ENCODE measurements at regions not wholly inside any gene's neighbourhood (a gene's known extent, or its start where the extent isn't known, plus 50 kb on each side); places are given as distances from the start of the nearest gene placed in this dataset.

DNA sequence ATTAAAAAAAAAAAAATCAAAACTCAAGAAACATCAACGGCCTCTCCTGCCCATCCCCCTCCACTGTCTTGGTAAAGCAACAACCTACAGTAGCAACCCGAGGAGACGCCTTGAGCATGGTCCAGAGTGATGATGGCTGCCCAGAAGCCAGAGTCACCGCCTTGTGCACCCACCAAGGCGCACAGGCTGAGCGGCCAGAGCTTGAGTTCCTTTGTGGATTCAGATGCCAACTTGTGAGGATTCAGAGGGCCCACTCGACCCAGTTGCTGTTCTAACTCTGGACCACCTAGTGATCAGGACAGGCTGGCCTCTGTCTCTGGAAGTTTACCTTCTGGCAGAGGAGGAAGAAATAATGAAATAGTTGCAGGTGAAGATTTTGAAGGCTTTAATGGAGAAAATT is 105.0 kb downstream of the PDCL3 start:
- no peak for TF ChIP-seq EZH2phosphoT487 (IDR thresholded peaks at IDR 0.05; ENCODE audit: borderline replicate concordance, low read length)
- TF ChIP-seq, protein P1, sequence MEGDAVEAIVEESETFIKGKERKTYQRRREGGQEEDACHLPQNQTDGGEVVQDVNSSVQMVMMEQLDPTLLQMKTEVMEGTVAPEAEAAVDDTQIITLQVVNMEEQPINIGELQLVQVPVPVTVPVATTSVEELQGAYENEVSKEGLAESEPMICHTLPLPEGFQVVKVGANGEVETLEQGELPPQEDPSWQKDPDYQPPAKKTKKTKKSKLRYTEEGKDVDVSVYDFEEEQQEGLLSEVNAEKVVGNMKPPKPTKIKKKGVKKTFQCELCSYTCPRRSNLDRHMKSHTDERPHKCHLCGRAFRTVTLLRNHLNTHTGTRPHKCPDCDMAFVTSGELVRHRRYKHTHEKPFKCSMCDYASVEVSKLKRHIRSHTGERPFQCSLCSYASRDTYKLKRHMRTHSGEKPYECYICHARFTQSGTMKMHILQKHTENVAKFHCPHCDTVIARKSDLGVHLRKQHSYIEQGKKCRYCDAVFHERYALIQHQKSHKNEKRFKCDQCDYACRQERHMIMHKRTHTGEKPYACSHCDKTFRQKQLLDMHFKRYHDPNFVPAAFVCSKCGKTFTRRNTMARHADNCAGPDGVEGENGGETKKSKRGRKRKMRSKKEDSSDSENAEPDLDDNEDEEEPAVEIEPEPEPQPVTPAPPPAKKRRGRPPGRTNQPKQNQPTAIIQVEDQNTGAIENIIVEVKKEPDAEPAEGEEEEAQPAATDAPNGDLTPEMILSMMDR (IDR thresholded peaks at IDR 0.05; ENCODE audit: low read depth, low read length, poor library complexity, severe bottlenecking), result no peak
- Histone ChIP-seq H4K20me1 (ENCODE audit: control insufficient read depth, insufficient read depth, low read depth, low read length) (no peaks in the 10 kb centered on the region), H3F3A (ENCODE audit: control insufficient read depth, insufficient read depth) (no peaks in the 10 kb centered on the region), H3K9me3 (ENCODE audit: control insufficient read depth, insufficient read depth, low read length) (no peaks in the 10 kb centered on the region), H3K9me2 (replicated peaks; ENCODE audit: control insufficient read depth, low read length) (no peaks in the 10 kb centered on the region), H3K27ac (ENCODE audit: low read depth, low read length) (no peak overlapping the region), H3K4me1 (ENCODE audit: control insufficient read depth, low read length) (no peaks in the 10 kb centered on the region), H3K36me3 (ENCODE audit: control insufficient read depth, low read length) (no peaks in the 10 kb centered on the region), H3K79me2 (ENCODE audit: control insufficient read depth, low read length) (no peaks in the 10 kb centered on the region), H3K27me3 (ENCODE audit: control insufficient read depth, low read length) (no peaks in the 10 kb centered on the region), H3K4me2 (ENCODE audit: low read length) (no peak overlapping the region), H3K4me3 (ENCODE audit: low read length) (no peak overlapping the region)

DNA sequence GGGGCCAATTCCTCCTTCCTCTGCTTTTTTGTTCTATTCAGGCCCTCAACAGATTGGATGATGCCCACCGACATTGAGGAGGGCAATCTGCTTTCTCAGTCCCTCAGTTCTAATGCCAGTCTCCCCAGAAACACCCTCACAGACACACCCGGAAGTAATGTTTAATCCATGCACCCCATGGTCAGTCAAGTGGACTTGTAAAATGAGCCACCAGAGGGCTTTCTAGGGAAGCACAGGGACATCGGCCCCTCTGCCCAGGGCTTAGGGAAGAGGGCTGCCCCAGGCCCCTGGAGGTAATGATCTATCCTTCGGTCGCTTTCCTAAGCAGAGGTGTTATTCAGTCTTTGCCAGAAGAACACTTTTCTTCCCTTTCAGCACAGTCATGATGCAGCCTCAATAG is 107.4 kb downstream of the PDCL3 start:
- Histone ChIP-seq H3K4me1 (ENCODE audit: control insufficient read depth, low read length) (no peaks in the 10 kb centered on the region), H3K9me3 (ENCODE audit: control insufficient read depth, insufficient read depth, low read length) (no peaks in the 10 kb centered on the region), H3F3A (ENCODE audit: control insufficient read depth, insufficient read depth) (no peaks in the 10 kb centered on the region), H3K4me3 (ENCODE audit: low read length) (no peak overlapping the region), H3K27ac (ENCODE audit: low read depth, low read length) (no peak overlapping the region), H3K27me3 (ENCODE audit: control insufficient read depth, low read length) (no peaks in the 10 kb centered on the region), H3K4me2 (ENCODE audit: low read length) (no peak overlapping the region), H3K79me2 (ENCODE audit: control insufficient read depth, low read length) (no peaks in the 10 kb centered on the region), H4K20me1 (ENCODE audit: control insufficient read depth, insufficient read depth, low read depth, low read length) (no peaks in the 10 kb centered on the region), H3K9me2 (replicated peaks; ENCODE audit: control insufficient read depth, low read length) (no peaks in the 10 kb centered on the region), H3K36me3 (ENCODE audit: control insufficient read depth, low read length) (no peaks in the 10 kb centered on the region)
- TF ChIP-seq EZH2phosphoT487 (IDR thresholded peaks at IDR 0.05; ENCODE audit: borderline replicate concordance, low read length), result no peak
- TF ChIP-seq, protein P1 (IDR thresholded peaks at IDR 0.05; ENCODE audit: low read depth, low read length, poor library complexity, severe bottlenecking), result no peak

DNA sequence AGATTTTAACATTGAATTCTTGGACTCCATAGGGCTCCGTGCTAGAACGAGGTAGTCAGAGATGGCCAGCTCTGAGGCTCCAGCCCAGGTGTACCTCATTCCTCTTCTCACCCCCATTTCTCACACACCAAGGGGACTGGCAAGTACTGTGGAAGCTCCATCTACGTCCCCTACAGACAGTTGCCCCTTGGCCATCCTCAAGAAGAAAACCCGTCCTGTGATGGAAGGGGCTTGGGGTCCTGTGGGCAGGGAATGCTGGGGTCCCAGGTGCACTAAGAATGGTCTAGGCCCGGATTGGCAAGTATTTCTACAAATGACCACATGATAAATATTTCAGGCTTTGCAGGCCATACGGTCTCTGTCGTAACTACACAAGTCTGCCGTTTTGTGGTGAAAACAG is 110.3 kb downstream of the PDCL3 start:
- H3K4me3 ChIP-seq (ENCODE audit: low read length), result no peak overlapping the region
- no peaks in the 10 kb centered on the region for H3K27me3 ChIP-seq (ENCODE audit: control insufficient read depth, low read length)
- no peaks in the 10 kb centered on the region for H3K9me2 ChIP-seq (replicated peaks; ENCODE audit: control insufficient read depth, low read length)
- no peaks in the 10 kb centered on the region for H3K4me1 ChIP-seq (ENCODE audit: control insufficient read depth, low read length)
- no peak overlapping the region for H3K27ac ChIP-seq (ENCODE audit: low read depth, low read length)
- H3K79me2 ChIP-seq (ENCODE audit: control insufficient read depth, low read length), result no peaks in the 10 kb centered on the region
- H3F3A ChIP-seq (ENCODE audit: control insufficient read depth, insufficient read depth), result no peaks in the 10 kb centered on the region
- H4K20me1 ChIP-seq (ENCODE audit: control insufficient read depth, insufficient read depth, low read depth, low read length), result no peaks in the 10 kb centered on the region
- TF ChIP-seq, protein P1 (IDR thresholded peaks at IDR 0.05; ENCODE audit: low read depth, low read length, poor library complexity, severe bottlenecking), result no peak
- TF ChIP-seq EZH2phosphoT487 (IDR thresholded peaks at IDR 0.05; ENCODE audit: borderline replicate concordance, low read length), result no peak
- no peak overlapping the region for H3K4me2 ChIP-seq (ENCODE audit: low read length)
- no peaks in the 10 kb centered on the region for H3K36me3 ChIP-seq (ENCODE audit: control insufficient read depth, low read length)
- H3K9me3 ChIP-seq (ENCODE audit: control insufficient read depth, insufficient read depth, low read length), result no peaks in the 10 kb centered on the region
